Astrocyte of the spinal cord (primary cell): ENCODE measurements at regions not wholly inside any gene's neighbourhood (a gene's known extent, or its start where the extent isn't known, plus 50 kb on each side); places are given as distances from the start of the nearest gene placed in this dataset.

Experiments
- DNase-seq: peaks from one replicate; pipeline ENCODE4 v3.0.0; 2011; ENCODE audit warnings: low read depth, low spot score
- H3K4me3 ChIP-seq: 2 replicates; pipeline ENCODE4 v1.5.1; 2011; ENCODE audit warnings: low read depth, mild to moderate bottlenecking, low read length, moderate library complexity
- in situ Hi-C: cut with HindIII; loops from 2 replicates; pipeline ENCODE4 v1.10.0; 2017; ENCODE audit warnings: low sequenced_read_pairs
- TF ChIP-seq, protein P1 (sequence below): IDR thresholded peaks from 2 replicates; pipeline ENCODE4 v1.5.1; 2012; ENCODE audit warnings: low read depth, mild to moderate bottlenecking, low read length, inconsistent platforms

DNA sequence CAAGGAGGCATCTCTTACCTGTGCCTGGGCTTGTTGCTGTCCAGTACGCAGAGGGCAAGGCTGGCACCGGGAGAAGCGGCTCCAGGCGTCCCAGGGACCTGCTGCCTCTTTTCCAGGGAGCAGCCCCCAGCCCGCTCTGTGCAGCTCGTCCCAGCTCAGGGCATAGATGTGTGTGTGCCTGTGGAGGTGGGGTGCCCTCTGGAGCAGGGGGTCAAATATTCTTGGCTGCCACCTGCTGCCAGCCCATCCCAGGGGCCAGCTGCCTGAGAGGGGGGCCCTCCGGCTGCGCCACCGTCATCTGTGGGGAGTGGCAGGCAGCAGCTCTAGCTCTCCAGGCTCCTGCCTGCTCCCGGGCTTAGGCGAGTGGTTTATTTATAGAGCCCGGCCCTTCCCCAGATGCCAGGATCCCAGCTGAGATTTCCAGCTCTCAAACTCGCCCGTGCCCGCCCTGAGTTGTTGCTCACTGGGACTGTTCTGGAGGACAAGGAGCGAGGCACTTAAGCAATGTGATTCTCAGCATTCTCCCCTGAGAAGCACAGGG lies 87.5 kb downstream of the RTL6 start:
- in situ Hi-C loops: no loop called here
- H3K4me3 ChIP-seq: no peak overlapping the region
- TF ChIP-seq, protein P1, sequence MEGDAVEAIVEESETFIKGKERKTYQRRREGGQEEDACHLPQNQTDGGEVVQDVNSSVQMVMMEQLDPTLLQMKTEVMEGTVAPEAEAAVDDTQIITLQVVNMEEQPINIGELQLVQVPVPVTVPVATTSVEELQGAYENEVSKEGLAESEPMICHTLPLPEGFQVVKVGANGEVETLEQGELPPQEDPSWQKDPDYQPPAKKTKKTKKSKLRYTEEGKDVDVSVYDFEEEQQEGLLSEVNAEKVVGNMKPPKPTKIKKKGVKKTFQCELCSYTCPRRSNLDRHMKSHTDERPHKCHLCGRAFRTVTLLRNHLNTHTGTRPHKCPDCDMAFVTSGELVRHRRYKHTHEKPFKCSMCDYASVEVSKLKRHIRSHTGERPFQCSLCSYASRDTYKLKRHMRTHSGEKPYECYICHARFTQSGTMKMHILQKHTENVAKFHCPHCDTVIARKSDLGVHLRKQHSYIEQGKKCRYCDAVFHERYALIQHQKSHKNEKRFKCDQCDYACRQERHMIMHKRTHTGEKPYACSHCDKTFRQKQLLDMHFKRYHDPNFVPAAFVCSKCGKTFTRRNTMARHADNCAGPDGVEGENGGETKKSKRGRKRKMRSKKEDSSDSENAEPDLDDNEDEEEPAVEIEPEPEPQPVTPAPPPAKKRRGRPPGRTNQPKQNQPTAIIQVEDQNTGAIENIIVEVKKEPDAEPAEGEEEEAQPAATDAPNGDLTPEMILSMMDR: no peak
- DNase-seq: no peak

DNA sequence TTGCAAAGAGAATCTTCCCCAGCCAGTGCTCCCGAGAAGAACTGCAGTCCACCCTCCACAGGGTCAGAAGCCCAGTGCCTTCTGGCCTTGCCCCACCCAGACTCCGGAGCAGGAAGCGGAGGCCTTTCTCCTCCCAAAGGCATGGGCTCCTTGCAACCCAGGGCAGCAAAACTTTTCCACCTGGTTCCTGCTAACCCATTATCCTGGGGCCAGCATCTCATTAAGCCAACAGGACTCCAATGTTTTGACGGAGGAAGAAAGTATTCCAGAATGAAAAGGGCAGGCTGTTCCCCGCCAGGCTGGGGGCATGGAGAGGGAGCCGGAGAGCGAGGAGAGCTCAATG lies 88.1 kb downstream of the RTL6 start:
- in situ Hi-C loops: no loop called here
- no peak for DNase-seq
- H3K4me3 ChIP-seq: no peak overlapping the region
- TF ChIP-seq, protein P1: no peak

DNA sequence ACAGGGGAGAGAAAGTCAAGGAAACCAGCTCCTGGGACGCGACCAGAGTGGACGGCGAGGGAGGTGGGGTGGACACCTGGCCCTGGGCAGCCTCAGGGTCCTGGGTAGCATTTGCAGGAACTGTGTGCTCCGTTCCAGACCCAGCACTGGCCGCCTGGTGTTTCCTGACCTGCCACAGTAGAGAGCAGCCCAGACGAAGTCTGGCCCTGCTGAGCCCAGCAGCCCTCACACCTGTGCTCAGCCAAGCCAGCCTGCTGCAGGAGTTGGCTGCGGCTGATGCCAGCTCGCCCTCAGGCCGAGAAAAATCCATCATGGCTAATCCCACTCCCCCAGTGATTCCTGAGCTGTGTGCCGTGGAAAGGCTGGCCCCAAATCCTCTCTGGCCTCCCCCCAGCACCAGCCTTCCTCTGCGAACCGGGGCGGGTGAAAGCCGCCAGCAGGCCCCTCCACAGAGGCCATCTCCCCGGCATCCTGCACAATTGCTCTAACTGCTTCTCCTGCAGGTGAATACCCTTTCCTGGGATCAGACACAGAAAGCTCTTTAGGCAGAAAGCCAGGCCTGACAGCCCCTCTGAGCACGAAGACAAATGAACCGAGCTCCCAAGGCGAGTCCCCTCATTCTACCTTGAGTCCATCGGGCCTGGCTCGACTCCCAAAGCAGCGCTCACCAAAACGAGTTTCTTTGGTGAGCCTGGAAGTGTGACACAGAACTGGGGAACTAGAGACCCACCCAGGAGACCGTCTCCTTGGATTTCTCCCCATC lies 88.6 kb downstream of the RTL6 start:
- no peak overlapping the region for H3K4me3 ChIP-seq
- in situ Hi-C loops: no loop called here
- no peak for DNase-seq
- TF ChIP-seq, protein P1: no peak

DNA sequence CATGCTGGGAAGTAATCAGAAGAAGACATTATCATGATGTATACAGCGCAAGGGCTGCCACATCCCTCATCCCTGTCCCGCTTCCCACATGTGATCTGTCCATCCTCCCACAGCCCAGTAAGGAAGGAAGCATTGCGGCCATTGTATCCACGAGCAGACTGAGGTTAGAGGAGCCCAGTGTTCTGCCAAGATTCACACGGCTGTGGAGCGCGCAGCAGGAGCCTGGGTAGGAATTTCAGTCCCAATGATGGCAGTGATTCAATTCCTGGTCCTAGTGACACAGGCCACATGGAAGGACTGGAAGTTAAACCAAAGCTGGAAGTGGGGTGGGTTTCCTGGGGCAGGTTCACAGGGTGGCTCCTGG lies 89.2 kb downstream of the RTL6 start:
- in situ Hi-C loops: no loop called here
- TF ChIP-seq, protein P1: no peak
- no peak overlapping the region for H3K4me3 ChIP-seq
- DNase-seq: no peak

DNA sequence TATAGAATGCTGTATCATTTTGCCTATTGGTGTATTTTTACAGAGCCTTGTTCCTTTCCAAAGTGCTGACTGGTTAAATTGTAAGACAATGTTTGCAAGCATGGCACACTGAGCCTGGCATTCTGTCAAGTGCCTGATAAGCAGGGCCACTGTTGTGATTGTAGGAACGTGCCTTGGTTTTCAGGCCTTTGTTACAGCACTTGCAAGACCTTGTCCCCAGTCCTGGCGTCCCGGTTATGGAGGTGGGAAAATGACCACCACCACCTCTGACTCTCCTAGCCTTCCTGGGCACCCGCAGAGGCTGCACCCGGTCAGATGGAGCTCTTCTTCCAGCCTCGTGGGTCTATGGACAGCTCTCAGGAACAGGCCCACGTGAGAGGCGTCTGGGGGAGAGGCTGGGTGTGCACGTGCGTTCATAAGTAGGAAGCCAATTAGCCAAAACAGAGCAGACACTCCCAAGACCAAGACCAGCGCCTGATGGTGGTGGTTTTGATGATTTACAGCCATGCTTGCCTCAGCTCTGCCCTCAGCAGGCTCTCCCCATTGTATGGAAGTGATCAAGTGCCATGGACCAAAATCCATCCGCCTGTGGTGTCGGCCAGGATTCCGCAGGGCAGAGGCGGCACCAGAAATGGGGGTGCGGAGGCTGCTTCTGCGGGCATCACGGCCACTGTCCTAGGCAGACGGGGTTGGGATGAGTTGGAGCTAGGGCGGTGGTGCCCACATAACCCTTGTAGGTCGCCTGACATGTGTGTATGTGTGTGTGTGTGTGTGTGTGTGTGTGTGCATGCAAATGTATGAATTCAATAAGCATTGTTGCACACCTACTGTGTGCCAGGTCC lies 89.8 kb downstream of the RTL6 start:
- no peak overlapping the region for H3K4me3 ChIP-seq
- DNase-seq: no peak
- TF ChIP-seq, protein P1: no peak
- in situ Hi-C loops: no loop called here

DNA sequence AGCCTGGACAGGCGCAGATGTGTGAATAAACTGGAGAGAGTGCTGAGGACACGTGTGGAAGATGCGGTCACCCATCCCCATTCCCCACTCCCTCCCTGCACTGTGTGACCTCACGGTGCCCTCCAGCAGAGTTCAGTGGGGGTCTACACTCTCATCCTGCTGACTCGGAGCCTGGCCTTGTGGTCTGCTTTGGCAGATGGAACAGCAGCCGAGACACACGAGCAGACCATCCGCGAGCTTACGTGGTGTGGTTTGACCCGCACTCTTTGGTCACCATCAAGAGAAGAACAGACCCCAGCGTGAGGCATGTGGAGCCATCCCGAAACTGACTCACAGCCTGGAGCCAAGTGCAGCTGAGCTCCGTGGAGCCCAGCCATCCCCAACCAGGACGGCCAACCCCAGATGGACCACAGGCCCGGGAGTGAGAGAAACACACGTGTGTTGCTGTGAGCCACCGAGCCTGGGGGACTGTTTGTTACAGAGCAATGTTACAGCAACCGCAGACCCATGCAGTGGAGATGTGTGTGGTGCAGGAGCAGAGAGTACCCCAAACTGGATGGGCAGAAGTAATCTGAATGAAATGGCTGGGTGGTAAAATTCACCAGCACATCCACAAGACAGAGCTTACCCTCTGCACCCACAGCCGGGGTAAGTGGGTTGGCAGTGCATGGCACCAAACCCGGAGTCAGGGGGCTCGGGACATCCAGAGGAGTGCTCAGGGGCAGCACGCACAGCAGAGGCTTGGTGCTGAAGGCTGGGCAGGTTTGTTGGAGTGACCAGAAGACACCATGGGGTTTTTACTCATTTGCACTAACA lies 90.7 kb downstream of the RTL6 start:
- DNase-seq: peak; percentile 13
- TF ChIP-seq, protein P1: no peak
- H3K4me3 ChIP-seq: no peak overlapping the region
- in situ Hi-C loops: no loop called here
